Liver (tissue), 3 donors: ENCODE measurements at regions not wholly inside any gene's neighbourhood (a gene's known extent, or its start where the extent isn't known, plus 50 kb on each side); places are given as distances from the start of the nearest gene placed in this dataset.

Experiments used
- CTCF ChIP-seq: fragments of 150-350 bp; IDR thresholded peaks from 2 replicates; pipeline ENCODE4 v1.5.1; 2017; ENCODE audit warnings: improper control_type of control experiment, low read depth, low read length; ENCODE audit not compliant: missing input control
- EGR1 ChIP-seq, 2 donors: IDR thresholded peaks; 2 replicates each; pipeline ENCODE4 v1.6.1; 2016 to 2018; ENCODE audit warnings: antibody characterized with exemption in 2 of 2, low read depth in 2 of 2
- FOXA1 ChIP-seq: IDR thresholded peaks from 2 replicates; pipeline ENCODE4 v1.6.1; 2016; ENCODE audit warnings: antibody characterized with exemption
- FOXA2 ChIP-seq: IDR thresholded peaks from 2 replicates; pipeline ENCODE4 v1.6.1; 2016; ENCODE audit warnings: antibody characterized with exemption
- GABPA ChIP-seq, 2 donors: IDR thresholded peaks in 1 of 2; conservative IDR thresholded peaks in 1 of 2; 2 replicates each; pipeline ENCODE4 v1.6.1; 2016; ENCODE audit warnings: antibody characterized with exemption in 2 of 2, mild to moderate bottlenecking in 1 of 2, moderate library complexity in 1 of 2
- MAX ChIP-seq: IDR thresholded peaks from 2 replicates; pipeline ENCODE4 v1.6.1; 2016; ENCODE audit warnings: antibody characterized with exemption
- NR2F2 ChIP-seq: IDR thresholded peaks from 2 replicates; pipeline ENCODE4 v1.6.1; 2016; ENCODE audit warnings: antibody characterized with exemption
- RAD21 ChIP-seq, 2 donors: IDR thresholded peaks; 2 replicates each; pipeline ENCODE4 v1.6.1; 2016; ENCODE audit warnings: antibody characterized with exemption in 2 of 2, mild to moderate bottlenecking in 2 of 2
- REST ChIP-seq: IDR thresholded peaks from 2 replicates; pipeline ENCODE4 v1.6.1; 2016; ENCODE audit warnings: antibody characterized with exemption, mild to moderate bottlenecking
- SP1 ChIP-seq: IDR thresholded peaks from 2 replicates; pipeline ENCODE4 v1.6.1; 2018; ENCODE audit warnings: antibody characterized with exemption, mild to moderate bottlenecking
- TAF1 ChIP-seq: conservative IDR thresholded peaks from 2 replicates; pipeline ENCODE4 v1.6.1; 2016; ENCODE audit warnings: antibody characterized with exemption, mild to moderate bottlenecking
- YY1 ChIP-seq: IDR thresholded peaks from 2 replicates; pipeline ENCODE4 v1.6.1; 2016; ENCODE audit warnings: antibody characterized with exemption, mild to moderate bottlenecking
- ZBTB33 ChIP-seq: IDR thresholded peaks from 2 replicates; pipeline ENCODE4 v1.6.1; 2016; ENCODE audit warnings: antibody characterized with exemption
- donor health status: healthy.
- donor health status: healthy.

- TF ChIP-seq EGR1 (IDR thresholded peaks at IDR 0.05; ENCODE audit: low read depth in 2 of 2) = no peak
- no peak for TF ChIP-seq YY1
- no peak for TF ChIP-seq CTCF
- TF ChIP-seq REST = no peak
- TF ChIP-seq ZBTB33 = no peak
- no peak for TF ChIP-seq MAX
- no peak for TF ChIP-seq GABPA (IDR thresholded peaks at IDR 0.05 in 1 of 2, conservative IDR thresholded peaks at IDR 0.05 in 1 of 2)
- no peak for TF ChIP-seq SP1
- no peak for TF ChIP-seq NR2F2
- no peak for TF ChIP-seq TAF1
- TF ChIP-seq RAD21 (IDR thresholded peaks at IDR 0.05) = no peak
- TF ChIP-seq FOXA2 = no peak
- TF ChIP-seq FOXA1 = no peak
These were observed 242.7 kb upstream of the USP24 start for GRCh38 chr1:55457874-55458273.
